Gastrocnemius medialis (tissue), 4 donors: ENCODE measurements at regions not wholly inside any gene's neighbourhood (a gene's known extent, or its start where the extent isn't known, plus 50 kb on each side); places are given as distances from the start of the nearest gene placed in this dataset.

ENCODE experiments used
- POLR2A ChIP-seq, 2 donors: fragments of 450-650 bp; IDR thresholded peaks; one replicate each; pipeline ENCODE4 v1.6.1; 2017; ENCODE audit warnings: antibody characterized with exemption in 2 of 2, mild to moderate bottlenecking in 2 of 2, moderate library complexity in 2 of 2
- TF ChIP-seq, protein P1 (sequence below), 5 experiments: fragments of 450-650 bp in 3 of 5; fragments of 200-600 bp in 2 of 5; sonication (generic) in 2 of 5; IDR thresholded peaks in 4 of 5; conservative IDR thresholded peaks in 1 of 5; 1 replicate in 4 of 5; 2 replicates in 1 of 5; pipeline ENCODE4 v1.5.1; 2016 to 2019; ENCODE audit warnings: antibody characterized with exemption in 5 of 5, mild to moderate bottlenecking in 3 of 5, moderate library complexity in 3 of 5

DNA sequence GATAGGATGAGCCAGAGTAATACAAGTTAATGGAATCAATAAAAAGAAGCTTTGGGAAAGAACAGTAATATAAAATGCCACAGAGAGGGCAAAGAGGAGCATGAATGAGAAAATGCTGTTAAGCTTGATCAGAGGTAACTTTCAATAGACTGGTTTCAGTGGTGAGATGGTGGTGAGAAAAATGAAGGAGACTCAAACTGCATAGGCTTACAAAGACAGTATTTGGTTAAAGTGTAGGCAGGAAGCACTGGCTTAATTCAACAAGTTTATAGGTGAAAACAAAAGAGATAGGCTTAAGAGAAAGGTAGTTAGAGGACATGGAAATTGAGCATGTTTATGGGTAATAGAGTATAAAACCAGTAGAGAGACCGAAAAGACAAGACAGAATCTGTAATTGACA lies 298.6 kb upstream of the ADAMTS5 start:
- TF ChIP-seq POLR2A (IDR thresholded peaks at IDR 0.05): no peak
- TF ChIP-seq, protein P1, sequence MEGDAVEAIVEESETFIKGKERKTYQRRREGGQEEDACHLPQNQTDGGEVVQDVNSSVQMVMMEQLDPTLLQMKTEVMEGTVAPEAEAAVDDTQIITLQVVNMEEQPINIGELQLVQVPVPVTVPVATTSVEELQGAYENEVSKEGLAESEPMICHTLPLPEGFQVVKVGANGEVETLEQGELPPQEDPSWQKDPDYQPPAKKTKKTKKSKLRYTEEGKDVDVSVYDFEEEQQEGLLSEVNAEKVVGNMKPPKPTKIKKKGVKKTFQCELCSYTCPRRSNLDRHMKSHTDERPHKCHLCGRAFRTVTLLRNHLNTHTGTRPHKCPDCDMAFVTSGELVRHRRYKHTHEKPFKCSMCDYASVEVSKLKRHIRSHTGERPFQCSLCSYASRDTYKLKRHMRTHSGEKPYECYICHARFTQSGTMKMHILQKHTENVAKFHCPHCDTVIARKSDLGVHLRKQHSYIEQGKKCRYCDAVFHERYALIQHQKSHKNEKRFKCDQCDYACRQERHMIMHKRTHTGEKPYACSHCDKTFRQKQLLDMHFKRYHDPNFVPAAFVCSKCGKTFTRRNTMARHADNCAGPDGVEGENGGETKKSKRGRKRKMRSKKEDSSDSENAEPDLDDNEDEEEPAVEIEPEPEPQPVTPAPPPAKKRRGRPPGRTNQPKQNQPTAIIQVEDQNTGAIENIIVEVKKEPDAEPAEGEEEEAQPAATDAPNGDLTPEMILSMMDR (IDR thresholded peaks at IDR 0.05 in 4 of 5, conservative IDR thresholded peaks at IDR 0.05 in 1 of 5): no peak
